HepG2 (cell line): ENCODE measurements at regions not wholly inside any gene's neighbourhood (a gene's known extent, or its start where the extent isn't known, plus 50 kb on each side); places are given as distances from the start of the nearest gene placed in this dataset.

Experiments
- ERF ChIP-seq: IDR thresholded peaks from 2 replicates; pipeline ENCODE4 v1.6.1; 2018; ENCODE audit warnings: missing biosample characterization, missing genetic modification reagents
- FOXA1 ChIP-seq, 2 experiments: fragments of 450-650 bp in 1 of 2; sonication (generic) in 1 of 2; formaldehyde crosslinking in 1 of 2; IDR thresholded peaks; 2 replicates each; pipeline versions ENCODE4 v1.4.0 to v1.6.1; 2016 to 2020; ENCODE audit warnings: missing genetic modification reagents in 1 of 2
- HOXA3 ChIP-seq: sonication (generic); formaldehyde crosslinking; IDR thresholded peaks from 2 replicates; pipeline ENCODE4 v1.5.0; 2020; ENCODE audit warnings: missing genetic modification reagents
- KIAA2018 ChIP-seq: sonication (generic); formaldehyde crosslinking; IDR thresholded peaks from 2 replicates; pipeline ENCODE4 v1.5.0; 2020; ENCODE audit warnings: mild to moderate bottlenecking, missing genetic modification reagents, borderline replicate concordance
- LCORL ChIP-seq, 2 experiments: fragments of 450-650 bp in 1 of 2; sonication (generic) in 1 of 2; formaldehyde crosslinking in 1 of 2; IDR thresholded peaks; 2 replicates each; pipeline versions ENCODE4 v1.5.0 to v1.6.1; 2017 to 2020; ENCODE audit warnings: antibody characterized with exemption in 1 of 2, missing genetic modification reagents in 1 of 2
- MIER2 ChIP-seq: IDR thresholded peaks from 2 replicates; pipeline ENCODE4 v1.6.1; 2016; ENCODE audit warnings: missing biosample characterization, missing genetic modification reagents
- PITX1 ChIP-seq: sonication (generic); formaldehyde crosslinking; IDR thresholded peaks from 2 replicates; pipeline ENCODE4 v1.5.1; 2020; ENCODE audit warnings: mild to moderate bottlenecking, missing genetic modification reagents
- RBFOX2 ChIP-seq: fragments of 200-400 bp; formaldehyde crosslinking; IDR thresholded peaks from 2 replicates; pipeline ENCODE4 v1.6.1; 2017; ENCODE audit warnings: low read depth, mild to moderate bottlenecking, low read length
- REL ChIP-seq: sonication (generic); formaldehyde crosslinking; conservative IDR thresholded peaks from 2 replicates; pipeline ENCODE4 v1.8.0; 2022; ENCODE audit warnings: mild to moderate bottlenecking, missing genetic modification reagents, moderate library complexity
- SCMH1 ChIP-seq: sonication (generic); formaldehyde crosslinking; IDR thresholded peaks from 2 replicates; pipeline ENCODE4 v1.9.0; 2021; ENCODE audit warnings: missing genetic modification reagents, mild to moderate bottlenecking, borderline replicate concordance
- SETDB1 ChIP-seq: sonication (generic); formaldehyde crosslinking; IDR thresholded peaks from 2 replicates; pipeline ENCODE4 v1.5.1; 2020; ENCODE audit warnings: missing genetic modification reagents, mild to moderate bottlenecking, borderline replicate concordance
- SMC3 ChIP-seq: IDR thresholded peaks from 2 replicates; pipeline ENCODE4 v1.6.1; 2011; ENCODE audit warnings: low read length, improper control_type of control experiment
- THAP11 ChIP-seq: IDR thresholded peaks from 2 replicates; pipeline ENCODE4 v1.6.1; 2016; ENCODE audit warnings: missing biosample characterization, missing genetic modification reagents
- ZBTB49 ChIP-seq: sonication (generic); formaldehyde crosslinking; IDR thresholded peaks from 2 replicates; pipeline ENCODE4 v1.4.0; 2020; ENCODE audit warnings: missing genetic modification reagents, borderline replicate concordance
- ZFX ChIP-seq: sonication (generic); formaldehyde crosslinking; IDR thresholded peaks from 2 replicates; pipeline ENCODE4 v1.4.0; 2020; ENCODE audit warnings: mild to moderate bottlenecking, low read depth, missing genetic modification reagents, moderate library complexity
- ZNF20 ChIP-seq: sonication (generic); formaldehyde crosslinking; IDR thresholded peaks from 2 replicates; pipeline ENCODE4 v1.4.0; 2020; ENCODE audit warnings: mild to moderate bottlenecking, moderate library complexity, missing genetic modification reagents
- ZNF317 ChIP-seq: sonication (generic); formaldehyde crosslinking; IDR thresholded peaks from 2 replicates; pipeline ENCODE4 v1.5.0; 2020; ENCODE audit warnings: mild to moderate bottlenecking, missing genetic modification reagents
- ZNF550 ChIP-seq: sonication (generic); formaldehyde crosslinking; IDR thresholded peaks from 2 replicates; pipeline ENCODE4 v1.4.0; 2020; ENCODE audit warnings: mild to moderate bottlenecking, missing genetic modification reagents, borderline replicate concordance
- ZNF691 ChIP-seq: sonication (generic); formaldehyde crosslinking; IDR thresholded peaks from 2 replicates; pipeline ENCODE4 v1.4.0; 2020; ENCODE audit warnings: missing genetic modification reagents, low read depth, mild to moderate bottlenecking, borderline replicate concordance
- ZNF883 ChIP-seq: sonication (generic); formaldehyde crosslinking; IDR thresholded peaks from 2 replicates; pipeline ENCODE4 v1.5.1; 2020; ENCODE audit warnings: mild to moderate bottlenecking, missing genetic modification reagents; ENCODE audit errors: not compliant biosample characterization

GRCh38 chr10:58965855-58966254 lies 210.6 kb upstream of the PHYHIPL start (continued):
- TF ChIP-seq REL (CRISPR knock-in tag) (no peak), ZNF317 (CRISPR knock-in tag) (no peak), SETDB1 (CRISPR knock-in tag) (no peak), ZBTB49 (CRISPR knock-in tag) (no peak), PITX1 (CRISPR knock-in tag) (peak; percentile 85), LCORL (IDR thresholded peaks at IDR 0.05) (no peak), LCORL (CRISPR knock-in tag; IDR thresholded peaks at IDR 0.05) (peak; percentile 93), FOXA1 (IDR thresholded peaks at IDR 0.05) (no peak), FOXA1 (CRISPR knock-in tag; IDR thresholded peaks at IDR 0.05) (peak; percentile 75), RBFOX2 (no peak), ZNF691 (CRISPR knock-in tag) (no peak), ZNF550 (no peak), SCMH1 (no peak), ZNF883 (CRISPR knock-in tag) (no peak), ERF (CRISPR knock-in tag) (peak; percentile 32; the same call in 1 of the 2 replicates), MIER2 (CRISPR knock-in tag) (peak; percentile 67; the same call in 1 of the 2 replicates), HOXA3 (peak; percentile 71; the same call in 1 of the 2 replicates), KIAA2018 (no peak), THAP11 (CRISPR knock-in tag) (peak; percentile 20; the same call in 1 of the 2 replicates), ZFX (CRISPR knock-in tag) (peak; percentile 35; the same call in 1 of the 2 replicates), ZNF20 (no peak), SMC3 (no peak)
